ENCODE measurements at regions not wholly inside any gene's neighbourhood (a gene's known extent, or its start where the extent isn't known, plus 50 kb on each side); places are given as distances from the start of the nearest gene placed in this dataset.

DNA sequence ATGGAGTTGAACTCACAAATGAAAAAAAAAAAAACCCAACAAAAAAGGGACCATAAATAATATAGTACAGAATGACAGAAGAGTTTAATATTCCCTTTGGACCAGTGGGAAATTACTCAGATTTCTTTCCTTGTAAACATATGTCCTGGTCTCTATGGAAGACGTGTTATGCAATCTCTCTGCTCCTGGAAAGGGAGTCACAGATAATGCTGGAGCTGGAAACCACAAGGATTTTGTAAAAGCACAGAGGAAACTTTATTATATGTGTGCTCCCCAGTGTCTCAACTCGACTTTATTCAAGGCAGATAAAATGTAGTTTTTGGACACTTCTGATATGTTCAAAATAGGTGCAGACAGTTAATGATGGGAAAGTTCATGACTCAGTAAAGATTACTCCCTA, 88.1 kb upstream of the ZFP64 start (continued):
- TF ChIP-seq, protein P1, sequence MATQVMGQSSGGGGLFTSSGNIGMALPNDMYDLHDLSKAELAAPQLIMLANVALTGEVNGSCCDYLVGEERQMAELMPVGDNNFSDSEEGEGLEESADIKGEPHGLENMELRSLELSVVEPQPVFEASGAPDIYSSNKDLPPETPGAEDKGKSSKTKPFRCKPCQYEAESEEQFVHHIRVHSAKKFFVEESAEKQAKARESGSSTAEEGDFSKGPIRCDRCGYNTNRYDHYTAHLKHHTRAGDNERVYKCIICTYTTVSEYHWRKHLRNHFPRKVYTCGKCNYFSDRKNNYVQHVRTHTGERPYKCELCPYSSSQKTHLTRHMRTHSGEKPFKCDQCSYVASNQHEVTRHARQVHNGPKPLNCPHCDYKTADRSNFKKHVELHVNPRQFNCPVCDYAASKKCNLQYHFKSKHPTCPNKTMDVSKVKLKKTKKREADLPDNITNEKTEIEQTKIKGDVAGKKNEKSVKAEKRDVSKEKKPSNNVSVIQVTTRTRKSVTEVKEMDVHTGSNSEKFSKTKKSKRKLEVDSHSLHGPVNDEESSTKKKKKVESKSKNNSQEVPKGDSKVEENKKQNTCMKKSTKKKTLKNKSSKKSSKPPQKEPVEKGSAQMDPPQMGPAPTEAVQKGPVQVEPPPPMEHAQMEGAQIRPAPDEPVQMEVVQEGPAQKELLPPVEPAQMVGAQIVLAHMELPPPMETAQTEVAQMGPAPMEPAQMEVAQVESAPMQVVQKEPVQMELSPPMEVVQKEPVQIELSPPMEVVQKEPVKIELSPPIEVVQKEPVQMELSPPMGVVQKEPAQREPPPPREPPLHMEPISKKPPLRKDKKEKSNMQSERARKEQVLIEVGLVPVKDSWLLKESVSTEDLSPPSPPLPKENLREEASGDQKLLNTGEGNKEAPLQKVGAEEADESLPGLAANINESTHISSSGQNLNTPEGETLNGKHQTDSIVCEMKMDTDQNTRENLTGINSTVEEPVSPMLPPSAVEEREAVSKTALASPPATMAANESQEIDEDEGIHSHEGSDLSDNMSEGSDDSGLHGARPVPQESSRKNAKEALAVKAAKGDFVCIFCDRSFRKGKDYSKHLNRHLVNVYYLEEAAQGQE (IDR thresholded peaks at IDR 0.05; ENCODE audit: low read depth) = no peak
- TF ChIP-seq FOSL1 (IDR thresholded peaks at IDR 0.05; ENCODE audit: low read depth) (no peak), SIN3A (IDR thresholded peaks at IDR 0.05; ENCODE audit: low read depth) (no peak), ELF1 (IDR thresholded peaks at IDR 0.05; ENCODE audit: borderline replicate concordance, low read depth) (no peak), CBX3 (IDR thresholded peaks at IDR 0.05; ENCODE audit: low read depth) (no peak)

DNA sequence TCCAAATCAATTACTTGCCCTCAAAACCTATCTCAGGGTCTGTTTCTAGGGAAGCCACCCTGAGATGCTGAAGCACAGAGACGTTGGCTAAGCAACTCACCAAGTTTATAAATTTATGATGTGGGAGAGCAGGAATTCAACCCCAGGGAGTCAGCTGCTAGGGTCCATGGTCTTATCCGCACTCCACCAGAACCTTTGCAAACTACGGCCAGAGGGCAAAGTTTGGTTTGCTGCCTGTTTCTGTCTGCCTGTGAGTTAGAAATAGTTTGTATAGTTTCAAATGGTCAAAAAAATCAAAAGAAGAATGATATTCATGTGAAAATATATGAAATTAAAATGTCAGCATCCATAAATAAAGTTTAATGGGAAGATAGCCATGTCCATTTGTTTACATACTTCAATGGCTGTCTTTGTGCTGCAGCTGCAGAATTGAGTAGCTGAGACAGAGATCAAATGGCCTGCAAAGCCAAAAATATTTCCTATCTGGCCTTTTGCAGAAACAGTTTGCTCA, 83.7 kb upstream of the ZFP64 start:
- ATAC-seq (no peak), DNase-seq (ENCODE audit: low read depth, low spot score) (no peak)
- Histone ChIP-seq H2AFZ (ENCODE audit: low read depth, low read length, poor library complexity, severe bottlenecking) (no peak overlapping the region), H3K4me2 (ENCODE audit: low read length) (no peak overlapping the region), H3K79me2 (ENCODE audit: insufficient read depth, low read length) (no peaks in the 10 kb centered on the region), H3K4me3 (replicated peaks in 1 of 2; ENCODE audit: low read depth in 1 of 2, low read length in 2 of 2) (no peak overlapping the region), H3K27ac (ENCODE audit: low read depth, low read length) (no peak overlapping the region), H3K9me3 (ENCODE audit: control insufficient read depth in 1 of 2, insufficient read depth in 1 of 2, low read depth in 1 of 2, low read length in 2 of 2) (no peaks in the 10 kb centered on the region), H3K27me3 (ENCODE audit: insufficient read depth, low read length) (peaks cover 25% of the 10 kb centered on the region), H4K20me1 (ENCODE audit: insufficient read depth) (no peaks in the 10 kb centered on the region), H3K9ac (ENCODE audit: low read length) (no peak overlapping the region), H3K9me2 (ENCODE audit: insufficient read depth) (no peaks in the 10 kb centered on the region), H3K36me3 (ENCODE audit: control insufficient read depth in 1 of 2, insufficient read depth in 2 of 2, low read length in 2 of 2) (no peaks in the 10 kb centered on the region), H3K4me1 (ENCODE audit: control insufficient read depth in 1 of 2, insufficient read depth in 2 of 2, low read length in 2 of 2) (no peaks in the 10 kb centered on the region)
- no TSS peak for BruUV-seq (replicated peaks)
- intact Hi-C loops (cut with micrococcal nuclease) = no loop called here
- POLR2A ChIA-PET = no interaction called here
- TF ChIP-seq TCF7L2 (IDR thresholded peaks at IDR 0.05; ENCODE audit: borderline replicate concordance, extremely low read depth, insufficient read depth, insufficient read length) (no peak), FOSL1 (IDR thresholded peaks at IDR 0.05; ENCODE audit: low read depth) (no peak), ZFX (IDR thresholded peaks at IDR 0.05) (no peak), SP1 (IDR thresholded peaks at IDR 0.05; ENCODE audit: low read depth) (no peak), ZNF274 (IDR thresholded peaks at IDR 0.05; ENCODE audit: low read depth, low read length) (no peak), SRF (IDR thresholded peaks at IDR 0.05; ENCODE audit: low read depth) (no peak), POLR2AphosphoS5 (IDR thresholded peaks at IDR 0.05; ENCODE audit: low read depth, low read length) (no peak), RAD21 (IDR thresholded peaks at IDR 0.05; ENCODE audit: low read depth) (no peak), EZH2phosphoT487 (IDR thresholded peaks at IDR 0.05; ENCODE audit: borderline replicate concordance) (no peak)
- TF ChIP-seq, protein P2, sequence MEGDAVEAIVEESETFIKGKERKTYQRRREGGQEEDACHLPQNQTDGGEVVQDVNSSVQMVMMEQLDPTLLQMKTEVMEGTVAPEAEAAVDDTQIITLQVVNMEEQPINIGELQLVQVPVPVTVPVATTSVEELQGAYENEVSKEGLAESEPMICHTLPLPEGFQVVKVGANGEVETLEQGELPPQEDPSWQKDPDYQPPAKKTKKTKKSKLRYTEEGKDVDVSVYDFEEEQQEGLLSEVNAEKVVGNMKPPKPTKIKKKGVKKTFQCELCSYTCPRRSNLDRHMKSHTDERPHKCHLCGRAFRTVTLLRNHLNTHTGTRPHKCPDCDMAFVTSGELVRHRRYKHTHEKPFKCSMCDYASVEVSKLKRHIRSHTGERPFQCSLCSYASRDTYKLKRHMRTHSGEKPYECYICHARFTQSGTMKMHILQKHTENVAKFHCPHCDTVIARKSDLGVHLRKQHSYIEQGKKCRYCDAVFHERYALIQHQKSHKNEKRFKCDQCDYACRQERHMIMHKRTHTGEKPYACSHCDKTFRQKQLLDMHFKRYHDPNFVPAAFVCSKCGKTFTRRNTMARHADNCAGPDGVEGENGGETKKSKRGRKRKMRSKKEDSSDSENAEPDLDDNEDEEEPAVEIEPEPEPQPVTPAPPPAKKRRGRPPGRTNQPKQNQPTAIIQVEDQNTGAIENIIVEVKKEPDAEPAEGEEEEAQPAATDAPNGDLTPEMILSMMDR (IDR thresholded peaks at IDR 0.05 in 2 of 3, conservative IDR thresholded peaks at IDR 0.05 in 1 of 3; ENCODE audit: borderline replicate concordance in 1 of 3, insufficient read depth in 1 of 3, low read depth in 2 of 3, low read length in 2 of 3) = no peak
- TF ChIP-seq, protein P3, sequence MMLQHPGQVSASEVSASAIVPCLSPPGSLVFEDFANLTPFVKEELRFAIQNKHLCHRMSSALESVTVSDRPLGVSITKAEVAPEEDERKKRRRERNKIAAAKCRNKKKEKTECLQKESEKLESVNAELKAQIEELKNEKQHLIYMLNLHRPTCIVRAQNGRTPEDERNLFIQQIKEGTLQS (IDR thresholded peaks at IDR 0.05) = no peak
- TF ChIP-seq, protein P1 (IDR thresholded peaks at IDR 0.05; ENCODE audit: low read depth) = no peak
- RAD21 ChIA-PET (ENCODE audit: low non-redundant PET in 1 of 2, low total read pairs in 2 of 2, uncharacterized antibody in 2 of 2, unreplicated experiment in 2 of 2) = no interaction called here
- CTCF ChIA-PET = no interaction called here

Measured in HCT116 (cell line).